HCT116 (cell line): ENCODE measurements at regions not wholly inside any gene's neighbourhood (a gene's known extent, or its start where the extent isn't known, plus 50 kb on each side); places are given as distances from the start of the nearest gene placed in this dataset.

ENCODE experiments used
- ATAC-seq: fragments of 200-7000 bp; cut with Tn5 transposase; 2 replicates; pipeline ENCODE4 v1.9.1; 2020; ENCODE audit warnings: mild to moderate bottlenecking, moderate library complexity
- BruUV-seq: library from RNA; stranded (reverse); fragments of 400-500 nt; replicated peaks from 2 replicates; lab custom pipeline; 2021; lab: Mats Ljungman, UMichigan
- CTCF ChIA-PET: fragments of 300-600 bp; sonication (Branson Sonifier 250); formaldehyde crosslinking; loops from one replicate; lab custom pipeline; 2021; ENCODE audit warnings: antibody characterized with exemption; lab: Charles Lee
- POLR2A ChIA-PET: fragments of 300-600, 350-600 bp; sonication (Branson Sonifier 250); formaldehyde crosslinking; loops from one replicate; lab custom pipeline; 2021; ENCODE audit warnings: antibody characterized with exemption; lab: Charles Lee
- RAD21 ChIA-PET, 2 experiments: fragments of 300-600 bp; sonication (Branson Sonifier 250); formaldehyde crosslinking; loops; one replicate each; lab custom pipeline; 2023; ENCODE audit warnings: low total read pairs in 2 of 2; ENCODE audit not compliant: uncharacterized antibody in 2 of 2, unreplicated experiment in 2 of 2, low non-redundant PET in 1 of 2; lab: Charles Lee
- DNase-seq: peaks from one replicate; pipeline ENCODE4 v3.0.0-alpha.2; 2010; ENCODE audit warnings: low read depth, low spot score
- H2AFZ ChIP-seq: fragments of 200-600 bp; shearing (Covaris generic), sonication (generic); 2 replicates; pipeline ENCODE4 v1.6.1; 2017; ENCODE audit warnings: low read depth, mixed run types, mixed read lengths, antibody characterized with exemption, low read length; ENCODE audit not compliant: poor library complexity, severe bottlenecking
- H3K27ac ChIP-seq: 2 replicates; pipeline ENCODE4 v1.5.1; 2012; ENCODE audit warnings: low read depth, low read length
- H3K27me3 ChIP-seq: fragments of 200-600 bp; sonication (generic); 2 replicates; pipeline ENCODE4 v1.6.1; 2016; ENCODE audit warnings: mixed run types, low read length, mixed read lengths; ENCODE audit not compliant: insufficient read depth
- H3K36me3 ChIP-seq, 2 experiments: fragments of 200-500 bp in 1 of 2; fragments of 200-600 bp in 1 of 2; sonication (Bioruptor generic) in 1 of 2; sonication (generic) in 1 of 2; 2 replicates each; pipeline versions ENCODE4 v1.5.1 to v1.6.1; 2014 to 2016; ENCODE audit warnings: low read length in 2 of 2, inconsistent platforms in 1 of 2, mixed read lengths in 1 of 2, mixed run types in 1 of 2; ENCODE audit not compliant: insufficient read depth in 2 of 2, control insufficient read depth in 1 of 2
- H3K4me1 ChIP-seq, 2 experiments: fragments of 200-600 bp in 1 of 2; sonication (generic) in 1 of 2; 2 replicates each; pipeline versions ENCODE4 v1.5.1 to v1.6.1; 2012 to 2017; ENCODE audit warnings: low read length in 2 of 2, inconsistent platforms in 1 of 2, mild to moderate bottlenecking in 1 of 2, mixed read lengths in 1 of 2, mixed run types in 1 of 2, moderate library complexity in 1 of 2; ENCODE audit not compliant: insufficient read depth in 2 of 2, control insufficient read depth in 1 of 2
- H3K4me2 ChIP-seq: fragments of 200-600 bp; sonication (generic); 2 replicates; pipeline ENCODE4 v1.6.1; 2017; ENCODE audit warnings: mixed run types, low read length, mixed read lengths
- H3K4me3 ChIP-seq, 2 experiments: fragments of 200-600 bp in 1 of 2; sonication (generic) in 1 of 2; replicated peaks in 1 of 2; 2 replicates each; pipeline ENCODE4 v1.5.1; 2011 to 2016; ENCODE audit warnings: low read length in 2 of 2, control low read depth in 1 of 2, low read depth in 1 of 2, mild to moderate bottlenecking in 1 of 2, mixed read lengths in 1 of 2, mixed run types in 1 of 2
- H3K79me2 ChIP-seq: fragments of 200-600 bp; sonication (generic); 2 replicates; pipeline ENCODE4 v1.6.1; 2017; ENCODE audit warnings: mild to moderate bottlenecking, mixed run types, low read length, moderate library complexity, mixed read lengths; ENCODE audit not compliant: insufficient read depth
- H3K9ac ChIP-seq: fragments of 200-600 bp; sonication (generic); 2 replicates; pipeline ENCODE4 v1.6.1; 2016; ENCODE audit warnings: low read length, mixed read lengths
- H3K9me2 ChIP-seq: fragments of 200-600 bp; sonication (generic), shearing (Covaris generic); 2 replicates; pipeline ENCODE4 v1.6.1; 2017; ENCODE audit warnings: mixed run types, mild to moderate bottlenecking, moderate library complexity; ENCODE audit not compliant: insufficient read depth
- H3K9me3 ChIP-seq, 2 experiments: fragments of 200-500 bp in 1 of 2; fragments of 200-600 bp in 1 of 2; sonication (Bioruptor generic) in 1 of 2; sonication (generic) in 1 of 2; 2 replicates each; pipeline ENCODE4 v1.6.1; 2014 to 2017; ENCODE audit warnings: low read length in 2 of 2, mixed read lengths in 2 of 2, inconsistent platforms in 1 of 2, low read depth in 1 of 2, mild to moderate bottlenecking in 1 of 2, mixed run types in 1 of 2, moderate library complexity in 1 of 2; ENCODE audit not compliant: control insufficient read depth in 1 of 2, insufficient read depth in 1 of 2
- H4K20me1 ChIP-seq: fragments of 200-600 bp; sonication (generic), shearing (Covaris generic); 2 replicates; pipeline ENCODE4 v1.6.1; 2017; ENCODE audit warnings: mixed run types, mild to moderate bottlenecking, moderate library complexity; ENCODE audit not compliant: insufficient read depth
- ATF3 ChIP-seq: IDR thresholded peaks from 2 replicates; pipeline ENCODE4 v1.6.1; 2012
- EGR1 ChIP-seq: IDR thresholded peaks from 2 replicates; pipeline ENCODE4 v1.6.1; 2012; ENCODE audit warnings: low read depth
- MAX ChIP-seq: IDR thresholded peaks from 2 replicates; pipeline ENCODE4 v1.6.1; 2012
- POLR2AphosphoS5 ChIP-seq: IDR thresholded peaks from 2 replicates; pipeline ENCODE4 v1.6.1; 2011; ENCODE audit warnings: mild to moderate bottlenecking, low read depth, low read length, moderate library complexity
- SIN3A ChIP-seq: IDR thresholded peaks from 2 replicates; pipeline ENCODE4 v1.6.1; 2012; ENCODE audit warnings: low read depth
- ZBTB33 ChIP-seq: IDR thresholded peaks from 2 replicates; pipeline ENCODE4 v1.6.1; 2011; ENCODE audit warnings: mild to moderate bottlenecking, low read length, moderate library complexity; ENCODE audit not compliant: insufficient replicate concordance; ENCODE audit errors: extremely low read depth
- ZNF274 ChIP-seq: fragments of 200-500 bp; sonication (Bioruptor generic); IDR thresholded peaks from 2 replicates; pipeline ENCODE4 v1.6.1; 2014; ENCODE audit warnings: mild to moderate bottlenecking, low read depth, low read length, inconsistent platforms
- intact Hi-C: fragments of 100-400 bp; cut with micrococcal nuclease; formaldehyde crosslinking; loops from 2 replicates; pipeline ENCODE4 v1.10.0; 2022

- TF ChIP-seq ZBTB33: no peak
- TF ChIP-seq MAX: no peak
- no peak for TF ChIP-seq ZNF274
- TF ChIP-seq POLR2AphosphoS5: no peak
- TF ChIP-seq ATF3: no peak
These were observed 157.0 kb downstream of the SHANK2 start (continued) for GRCh38 chr11:71095294-71095850.

GRCh38 chr11:71094296-71095077, 157.9 kb downstream of the SHANK2 start:
- no peak overlapping the region for H3K4me2 ChIP-seq
- no peaks in the 10 kb centered on the region for H3K9me3 ChIP-seq
- no peaks in the 10 kb centered on the region for H3K4me1 ChIP-seq
- TF ChIP-seq ZBTB33: no peak
- no peak for TF ChIP-seq SIN3A
- TF ChIP-seq MAX: no peak
- no peak for TF ChIP-seq EGR1
- ChIA-PET CTCF (no interaction called here), POLR2A (no interaction called here), RAD21 (no interaction called here)
- H3K4me3 ChIP-seq: no peak overlapping the region
- no peak for ATAC-seq
- no peak overlapping the region for H3K9ac ChIP-seq
- no peaks in the 10 kb centered on the region for H3K79me2 ChIP-seq
- BruUV-seq: no TSS peak
- H3K27ac ChIP-seq: no peak overlapping the region
- no peaks in the 10 kb centered on the region for H3K9me2 ChIP-seq
- H2AFZ ChIP-seq: no peak overlapping the region
- no peaks in the 10 kb centered on the region for H3K36me3 ChIP-seq
- no peak for DNase-seq
- H4K20me1 ChIP-seq: no peaks in the 10 kb centered on the region
- no peaks in the 10 kb centered on the region for H3K27me3 ChIP-seq
- intact Hi-C loops: no loop called here
